ENCODE measurements at regions not wholly inside any gene's neighbourhood (a gene's known extent, or its start where the extent isn't known, plus 50 kb on each side); places are given as distances from the start of the nearest gene placed in this dataset.
"Not testable (repeated sequence)": the region's sequence is repeated elsewhere in the genome, so short reads cannot be mapped to it uniquely, and the experiment has no call there.

DNA sequence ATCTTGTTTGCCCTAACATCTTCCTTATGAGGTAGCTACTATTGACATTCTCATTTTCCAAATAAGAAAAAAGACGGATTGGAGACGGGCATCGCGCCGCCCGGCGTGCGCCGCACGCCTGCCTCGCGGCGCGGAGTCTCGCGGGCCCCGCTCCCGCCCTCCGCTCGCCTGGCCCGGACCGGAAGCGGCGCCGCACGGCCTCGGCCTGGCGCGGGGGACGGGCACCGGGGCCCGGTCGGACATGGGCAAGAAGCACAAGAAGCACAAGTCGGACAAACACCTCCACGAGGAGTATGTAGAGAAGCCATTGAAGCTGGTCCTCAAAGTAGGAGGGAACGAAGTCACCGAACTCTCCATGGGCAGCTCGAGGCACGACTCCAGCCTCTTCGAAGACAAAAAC lies 112.0 kb downstream of the IL12A start:
- H3K27me3 Mint-ChIP-seq (ENCODE audit: low read depth in 3 of 3) = peaks cover 0 to 1% (median 0%) of the 10 kb centered on the region in 3 donors

GRCh38 chr3:160102001-160102400 lies 113.4 kb downstream of the IL12A start:
- not testable (repeated sequence) for H3K27ac Mint-ChIP-seq; DNase-seq; H3K4me3 ChIP-seq (replicated peaks in 1 of 3; ENCODE audit: low read depth in 2 of 3, low read length in 3 of 3); H3K9me3 Mint-ChIP-seq; H3K4me3 Mint-ChIP-seq; H3K4me2 ChIP-seq (replicated peaks; ENCODE audit: extremely low read depth, low read length, poor library complexity, severe bottlenecking); H3K27me3 Mint-ChIP-seq (ENCODE audit: low read depth in 3 of 3); H3K27me3 ChIP-seq (ENCODE audit: control insufficient read depth in 2 of 2, insufficient read depth in 2 of 2, low read length in 2 of 2); H3K36me3 ChIP-seq (replicated peaks in 1 of 2; ENCODE audit: control insufficient read depth in 1 of 2, insufficient read depth in 2 of 2, low read length in 2 of 2); H4K20me1 ChIP-seq (ENCODE audit: insufficient read depth, low read length); H2AFZ ChIP-seq (ENCODE audit: insufficient read depth, low read depth, low read length, poor library complexity, severe bottlenecking); H3K9me3 ChIP-seq (replicated peaks in 1 of 2; ENCODE audit: control insufficient read depth in 1 of 2, insufficient read depth in 1 of 2, low read length in 2 of 2); H3K79me2 ChIP-seq (ENCODE audit: insufficient read depth, low read length); H3K9ac ChIP-seq (ENCODE audit: insufficient read depth, low read length, poor library complexity, severe bottlenecking); H3K36me3 Mint-ChIP-seq; H3K27ac ChIP-seq (ENCODE audit: low read depth in 1 of 2, low read length in 2 of 2)
- peaks cover 16% of the 10 kb centered on the region for H3K4me1 Mint-ChIP-seq
- 100% methylated on average over 2 of the region's 7 CpGs for WGBS (ENCODE audit: insufficient coverage)
- intact Hi-C loops (cut with micrococcal nuclease) = loop anchor here in 1 of 2 donors (10.0 kb wide), 1 partner anchor 53 kb away; no protein-coding TSS in a partner anchor
- peaks cover 14 to 26% of the 10 kb centered on the region in 2 donors for H3K4me1 ChIP-seq (ENCODE audit: control insufficient read depth in 1 of 2, insufficient read depth in 2 of 2, low read length in 2 of 2)

More for the DNA sequence above, 112.0 kb downstream of the IL12A start:
- Mint-ChIP-seq H3K9me3 (peaks cover 0 to 2% (median 0%) of the 10 kb centered on the region in 7 donors), H3K27ac (no peak overlapping the region), H3K36me3 (no peaks in the 10 kb centered on the region), H3K4me3 (no peak overlapping the region), H3K4me1 (peaks cover 12% of the 10 kb centered on the region)
- Histone ChIP-seq H3K36me3 (replicated peaks in 1 of 2; ENCODE audit: control insufficient read depth in 1 of 2, insufficient read depth in 2 of 2, low read length in 2 of 2) (no peaks in the 10 kb centered on the region), H3K27ac (ENCODE audit: low read depth in 1 of 2, low read length in 2 of 2) (no peak overlapping the region), H3K79me2 (ENCODE audit: insufficient read depth, low read length) (no peaks in the 10 kb centered on the region), H3K4me1 (ENCODE audit: control insufficient read depth in 1 of 2, insufficient read depth in 2 of 2, low read length in 2 of 2) (peaks cover 8 to 19% of the 10 kb centered on the region in 2 donors), H3K4me3 (replicated peaks in 1 of 3; ENCODE audit: low read depth in 2 of 3, low read length in 3 of 3) (no peak overlapping the region), H3K27me3 (ENCODE audit: control insufficient read depth in 2 of 2, insufficient read depth in 2 of 2, low read length in 2 of 2) (no peaks in the 10 kb centered on the region), H3K9ac (ENCODE audit: insufficient read depth, low read length, poor library complexity, severe bottlenecking) (no peak overlapping the region), H3K9me3 (replicated peaks in 1 of 2; ENCODE audit: control insufficient read depth in 1 of 2, insufficient read depth in 1 of 2, low read length in 2 of 2) (no peaks in the 10 kb centered on the region), H3K4me2 (replicated peaks; ENCODE audit: extremely low read depth, low read length, poor library complexity, severe bottlenecking) (no peak overlapping the region), H4K20me1 (ENCODE audit: insufficient read depth, low read length) (no peaks in the 10 kb centered on the region), H2AFZ (ENCODE audit: insufficient read depth, low read depth, low read length, poor library complexity, severe bottlenecking) (no peak overlapping the region)
- no peak for DNase-seq
- TF ChIP-seq, protein P1, sequence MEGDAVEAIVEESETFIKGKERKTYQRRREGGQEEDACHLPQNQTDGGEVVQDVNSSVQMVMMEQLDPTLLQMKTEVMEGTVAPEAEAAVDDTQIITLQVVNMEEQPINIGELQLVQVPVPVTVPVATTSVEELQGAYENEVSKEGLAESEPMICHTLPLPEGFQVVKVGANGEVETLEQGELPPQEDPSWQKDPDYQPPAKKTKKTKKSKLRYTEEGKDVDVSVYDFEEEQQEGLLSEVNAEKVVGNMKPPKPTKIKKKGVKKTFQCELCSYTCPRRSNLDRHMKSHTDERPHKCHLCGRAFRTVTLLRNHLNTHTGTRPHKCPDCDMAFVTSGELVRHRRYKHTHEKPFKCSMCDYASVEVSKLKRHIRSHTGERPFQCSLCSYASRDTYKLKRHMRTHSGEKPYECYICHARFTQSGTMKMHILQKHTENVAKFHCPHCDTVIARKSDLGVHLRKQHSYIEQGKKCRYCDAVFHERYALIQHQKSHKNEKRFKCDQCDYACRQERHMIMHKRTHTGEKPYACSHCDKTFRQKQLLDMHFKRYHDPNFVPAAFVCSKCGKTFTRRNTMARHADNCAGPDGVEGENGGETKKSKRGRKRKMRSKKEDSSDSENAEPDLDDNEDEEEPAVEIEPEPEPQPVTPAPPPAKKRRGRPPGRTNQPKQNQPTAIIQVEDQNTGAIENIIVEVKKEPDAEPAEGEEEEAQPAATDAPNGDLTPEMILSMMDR (IDR thresholded peaks at IDR 0.05) = no peak
- 99% methylated on average over 25 of the region's 40 CpGs for WGBS (ENCODE audit: insufficient coverage)
- intact Hi-C loops (cut with micrococcal nuclease) = loop anchor here in 1 of 2 donors (10.0 kb wide), 1 partner anchor 54 kb away; no protein-coding TSS in a partner anchor
